Effector CD8-positive, alpha-beta T cell (primary cell): ENCODE measurements at regions not wholly inside any gene's neighbourhood (a gene's known extent, or its start where the extent isn't known, plus 50 kb on each side); places are given as distances from the start of the nearest gene placed in this dataset.
"Not testable (repeated sequence)": the region's sequence is repeated elsewhere in the genome, so short reads cannot be mapped to it uniquely, and the experiment has no call there.

ENCODE experiments used
- DNase-seq: peaks from one replicate; lab custom pipeline; 2025; lab: John Stamatoyannopoulos, UW

DNA sequence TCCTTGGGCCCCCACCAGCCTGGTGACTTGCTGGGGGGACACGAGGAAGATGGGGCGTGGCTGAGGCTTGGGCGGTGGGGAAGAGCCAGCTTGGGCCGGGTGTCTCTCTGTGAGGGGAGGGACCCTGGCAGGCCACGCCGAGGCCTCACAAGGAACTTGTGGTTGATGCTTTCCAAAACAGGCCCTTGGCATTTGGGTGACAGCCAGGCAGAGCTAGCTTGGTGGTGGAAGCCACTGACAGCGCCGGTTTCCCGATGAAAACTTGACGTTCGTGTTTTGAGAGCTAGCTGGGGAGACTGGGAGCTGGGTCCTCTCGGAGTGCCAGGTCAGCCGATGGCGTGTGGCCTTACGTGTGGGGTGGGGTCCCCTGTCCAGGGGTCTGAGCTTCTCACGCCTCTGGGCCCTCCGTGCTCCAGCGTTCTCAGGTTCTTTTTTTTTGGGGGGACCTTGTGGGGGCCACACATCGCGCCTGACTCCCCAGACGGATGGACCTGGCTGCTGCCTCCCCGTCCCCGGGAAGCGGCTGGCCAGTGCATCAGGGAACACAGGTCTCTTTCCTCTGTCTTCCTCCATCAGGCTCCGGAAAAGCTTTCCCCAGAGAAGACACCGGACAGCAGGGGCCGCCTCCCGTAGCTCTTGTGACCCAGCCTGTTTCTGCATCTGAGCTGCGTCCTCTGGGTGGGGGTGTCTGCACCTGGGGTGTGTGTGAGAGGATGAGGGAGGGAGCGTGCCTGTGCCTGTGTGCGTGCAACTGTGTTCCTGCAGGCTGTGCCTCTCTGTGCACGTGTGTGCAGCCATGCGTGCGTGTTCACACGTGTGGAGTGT lies 129.3 kb upstream of the LPCAT1 start:
- DNase-seq = no peak

DNA sequence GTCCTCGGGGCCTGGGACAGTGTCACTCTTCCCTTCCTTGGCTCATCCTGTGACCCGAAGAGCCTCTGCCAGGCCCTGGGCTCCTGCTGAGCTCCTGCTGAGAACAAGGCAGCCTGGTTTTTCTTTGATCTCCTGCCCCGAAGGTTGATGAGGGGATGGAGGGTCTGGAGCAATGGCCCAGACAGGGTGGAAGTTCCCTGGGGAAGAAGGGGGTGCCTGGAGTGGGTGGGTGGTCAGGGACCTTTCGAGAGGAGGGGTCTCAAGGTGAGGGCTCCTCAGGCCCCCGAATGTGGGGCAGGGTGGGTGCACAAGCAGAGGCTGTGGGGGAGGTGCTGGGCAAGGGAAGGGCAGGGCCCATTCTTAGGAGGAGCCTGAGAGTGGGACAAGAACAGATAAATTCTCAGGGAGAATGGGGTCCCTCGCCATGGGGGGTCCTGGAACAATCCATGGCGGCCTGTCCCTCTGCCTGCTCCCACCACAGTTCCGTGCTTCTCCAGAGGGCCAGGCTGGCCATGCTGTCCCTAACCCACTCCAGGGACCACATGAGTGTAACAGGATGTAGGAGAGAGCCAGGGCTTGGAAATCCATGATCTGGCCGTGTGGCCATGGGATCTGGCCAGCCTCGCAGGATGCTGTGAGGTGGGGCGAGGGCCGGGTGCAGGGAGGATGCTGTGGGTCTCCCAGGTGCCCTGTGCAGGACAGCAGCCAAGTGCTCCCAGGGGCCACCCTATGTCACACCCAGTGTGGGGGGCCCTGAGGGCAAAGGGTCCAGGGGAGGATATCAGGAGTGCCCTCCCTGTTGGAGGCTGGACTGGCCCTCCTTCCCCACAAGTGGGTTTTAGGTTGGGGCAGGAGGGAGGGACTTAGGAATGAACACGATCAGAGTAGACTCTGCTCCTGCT lies 128.5 kb upstream of the LPCAT1 start:
- DNase-seq = no peak

- no peak for DNase-seq
Measured at GRCh38 chr5:1651250-1651649, 127.5 kb upstream of the LPCAT1 start.

GRCh38 chr5:1649554-1649953 lies 125.8 kb upstream of the LPCAT1 start:
- no peak for DNase-seq

- no peak for DNase-seq
Measured at GRCh38 chr5:1648806-1649205, 125.0 kb upstream of the LPCAT1 start.

GRCh38 chr5:1647580-1647979 lies 123.8 kb upstream of the LPCAT1 start:
- DNase-seq = no peak

DNA sequence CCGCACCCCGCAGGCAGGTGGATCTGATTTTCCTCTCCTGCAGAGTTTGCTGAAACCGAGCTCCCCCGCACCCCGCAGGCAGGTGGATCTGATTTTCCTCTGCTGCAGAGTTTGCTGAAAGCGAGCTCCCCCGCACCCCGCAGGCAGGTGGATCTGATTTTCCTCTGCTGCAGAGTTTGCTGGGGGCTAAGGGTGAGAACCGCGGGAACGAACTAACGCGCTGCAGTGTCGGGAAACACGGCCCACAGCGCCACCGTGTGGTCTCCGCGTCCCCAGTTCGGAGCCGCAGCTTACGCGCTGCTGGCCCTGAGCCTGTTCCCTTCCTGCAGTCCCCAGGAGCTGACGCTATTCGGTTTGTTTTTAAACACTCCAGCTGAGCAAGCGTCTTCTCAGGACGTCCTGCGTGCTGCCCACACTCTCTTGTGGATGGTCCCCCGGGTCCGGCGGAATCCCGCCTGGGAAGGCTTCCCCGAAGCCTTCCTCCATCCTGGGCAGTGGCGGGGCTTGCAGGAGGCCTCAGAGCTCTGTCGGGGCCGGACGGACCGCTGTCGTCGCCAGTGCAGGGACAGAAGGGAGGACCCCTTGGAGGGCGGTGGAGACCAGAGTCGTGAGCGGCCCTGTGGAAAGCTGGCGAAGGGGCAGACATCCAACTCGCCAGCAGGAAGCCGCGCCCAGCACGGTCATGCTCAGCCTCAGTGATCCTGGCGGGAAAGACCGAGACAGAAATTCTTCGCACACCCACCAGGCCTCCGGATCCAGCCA lies 121.2 kb upstream of the LPCAT1 start:
- DNase-seq = peak; percentile 65

- not testable (repeated sequence) for DNase-seq
Measured at GRCh38 chr5:1644393-1644809, 120.6 kb upstream of the LPCAT1 start.

GRCh38 chr5:1643651-1644392 lies 120.1 kb upstream of the LPCAT1 start:
- DNase-seq = no peak

DNA sequence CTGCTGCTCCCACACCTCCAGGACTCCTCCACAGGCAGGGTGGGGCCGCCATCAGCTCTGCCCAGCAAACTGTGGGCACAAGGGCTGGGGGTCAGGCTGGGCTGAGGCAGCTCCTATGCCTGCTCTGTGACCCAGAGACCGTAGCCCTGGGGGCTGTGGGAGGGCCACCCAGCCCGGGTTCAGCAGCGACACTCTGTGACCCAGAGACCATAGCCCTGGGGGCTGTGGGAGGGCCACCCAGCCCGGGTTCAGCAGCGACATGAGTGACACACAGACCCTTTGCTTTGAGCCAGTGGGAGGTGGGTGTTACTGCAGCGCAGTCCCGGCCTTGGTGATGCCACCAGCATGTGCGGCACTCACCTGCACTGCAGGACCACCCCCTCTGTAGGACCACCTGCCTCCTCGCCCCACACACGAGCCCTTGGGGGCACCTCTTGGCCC lies 118.9 kb upstream of the LPCAT1 start:
- DNase-seq = no peak

GRCh38 chr5:1642221-1642620 lies 118.5 kb upstream of the LPCAT1 start:
- no peak for DNase-seq

GRCh38 chr5:1641560-1642166 lies 117.9 kb upstream of the LPCAT1 start:
- DNase-seq = peak; percentile 60

- DNase-seq = no peak
Measured at GRCh38 chr5:1641041-1641440, 117.3 kb upstream of the LPCAT1 start.

- DNase-seq = no peak
Measured at GRCh38 chr5:1640421-1640881, 116.7 kb upstream of the LPCAT1 start.

DNA sequence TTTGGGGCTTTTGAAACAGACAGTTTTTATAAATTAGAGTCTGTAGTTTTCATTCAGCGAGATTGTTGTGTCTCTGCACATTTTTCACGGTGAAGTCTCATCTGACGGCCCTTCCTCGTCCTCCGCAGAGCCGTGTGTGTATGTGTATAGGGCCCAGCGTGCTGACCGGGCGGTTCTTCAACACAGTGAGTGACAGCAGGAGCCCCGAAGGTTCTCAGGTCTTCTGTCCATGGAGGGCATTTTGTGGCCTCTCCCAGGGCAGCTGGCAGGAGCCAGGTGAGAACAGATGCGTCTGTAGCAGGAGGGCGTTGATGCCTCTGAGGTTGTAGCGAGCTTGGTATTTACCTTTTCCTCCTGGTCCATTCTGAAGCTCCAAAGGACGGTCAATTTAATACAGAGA lies 116.0 kb upstream of the LPCAT1 start:
- DNase-seq = no peak

GRCh38 chr5:1638658-1639400 lies 115.1 kb upstream of the LPCAT1 start:
- no peak for DNase-seq

GRCh38 chr5:1637639-1638481 lies 114.1 kb upstream of the LPCAT1 start:
- no peak for DNase-seq

DNA sequence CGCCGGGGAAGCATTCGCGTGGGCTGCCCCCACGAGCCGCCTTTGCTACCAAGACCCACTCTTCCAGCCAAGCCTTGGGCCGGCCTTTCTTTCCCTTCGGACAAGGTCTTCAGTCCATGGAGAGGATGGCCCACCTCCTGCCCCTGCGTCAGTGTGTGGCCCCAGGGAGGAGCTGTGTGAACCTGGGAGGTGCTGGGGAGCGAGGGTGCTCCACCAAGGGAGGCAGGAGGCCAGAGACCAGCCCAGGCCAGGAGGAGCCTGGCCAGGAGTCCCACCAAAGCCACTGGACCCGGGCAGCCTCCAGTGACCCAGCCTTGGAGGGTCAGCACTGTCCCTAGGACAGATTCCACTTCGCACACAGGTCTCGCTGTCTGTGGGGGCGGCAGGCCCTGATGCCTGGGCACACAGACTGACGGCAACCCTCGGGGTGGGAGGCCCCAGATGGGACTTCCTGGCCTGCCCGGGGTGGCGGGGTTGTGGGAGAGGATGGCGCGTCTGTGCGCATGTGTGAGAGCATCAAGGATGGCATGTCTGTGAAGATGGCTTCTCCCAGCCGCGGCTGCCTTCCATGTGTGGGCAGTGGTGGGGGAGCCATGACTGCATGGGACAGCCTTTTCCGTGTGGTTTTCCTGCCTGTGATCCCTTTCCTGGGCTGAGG lies 113.3 kb upstream of the LPCAT1 start:
- no peak for DNase-seq
